ENCODE measurements at regions not wholly inside any gene's neighbourhood (a gene's known extent, or its start where the extent isn't known, plus 50 kb on each side); places are given as distances from the start of the nearest gene placed in this dataset.

- no peaks in the 10 kb centered on the region for H3K36me3 Mint-ChIP-seq (ENCODE audit: unreplicated experiment)
- H3K9me3 Mint-ChIP-seq (ENCODE audit: unreplicated experiment): no peaks in the 10 kb centered on the region
- H3K4me3 Mint-ChIP-seq (ENCODE audit: unreplicated experiment): no peak overlapping the region
- H3K27ac Mint-ChIP-seq (ENCODE audit: unreplicated experiment): no peak overlapping the region
- TF ChIP-seq, protein P1, sequence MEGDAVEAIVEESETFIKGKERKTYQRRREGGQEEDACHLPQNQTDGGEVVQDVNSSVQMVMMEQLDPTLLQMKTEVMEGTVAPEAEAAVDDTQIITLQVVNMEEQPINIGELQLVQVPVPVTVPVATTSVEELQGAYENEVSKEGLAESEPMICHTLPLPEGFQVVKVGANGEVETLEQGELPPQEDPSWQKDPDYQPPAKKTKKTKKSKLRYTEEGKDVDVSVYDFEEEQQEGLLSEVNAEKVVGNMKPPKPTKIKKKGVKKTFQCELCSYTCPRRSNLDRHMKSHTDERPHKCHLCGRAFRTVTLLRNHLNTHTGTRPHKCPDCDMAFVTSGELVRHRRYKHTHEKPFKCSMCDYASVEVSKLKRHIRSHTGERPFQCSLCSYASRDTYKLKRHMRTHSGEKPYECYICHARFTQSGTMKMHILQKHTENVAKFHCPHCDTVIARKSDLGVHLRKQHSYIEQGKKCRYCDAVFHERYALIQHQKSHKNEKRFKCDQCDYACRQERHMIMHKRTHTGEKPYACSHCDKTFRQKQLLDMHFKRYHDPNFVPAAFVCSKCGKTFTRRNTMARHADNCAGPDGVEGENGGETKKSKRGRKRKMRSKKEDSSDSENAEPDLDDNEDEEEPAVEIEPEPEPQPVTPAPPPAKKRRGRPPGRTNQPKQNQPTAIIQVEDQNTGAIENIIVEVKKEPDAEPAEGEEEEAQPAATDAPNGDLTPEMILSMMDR (IDR thresholded peaks at IDR 0.05; ENCODE audit: partially characterized antibody, unreplicated experiment): no peak
- H3K4me1 Mint-ChIP-seq (ENCODE audit: low read depth, unreplicated experiment): peaks cover 2% of the 10 kb centered on the region
- DNase-seq: no peak
- H3K27me3 Mint-ChIP-seq (ENCODE audit: unreplicated experiment): peaks cover 2% of the 10 kb centered on the region
Observed at GRCh38 chr5:56350011-56350596, 117.0 kb upstream of the ANKRD55 start.

- Mint-ChIP-seq H3K9me3 (ENCODE audit: unreplicated experiment) (no peaks in the 10 kb centered on the region), H3K36me3 (ENCODE audit: unreplicated experiment) (no peaks in the 10 kb centered on the region), H3K4me1 (ENCODE audit: low read depth, unreplicated experiment) (peaks cover 2% of the 10 kb centered on the region), H3K4me3 (ENCODE audit: unreplicated experiment) (no peak overlapping the region), H3K27ac (ENCODE audit: unreplicated experiment) (no peak overlapping the region), H3K27me3 (ENCODE audit: unreplicated experiment) (peaks cover 2% of the 10 kb centered on the region)
- TF ChIP-seq, protein P1 (IDR thresholded peaks at IDR 0.05; ENCODE audit: partially characterized antibody, unreplicated experiment): no peak
- no peak for DNase-seq
Observed at GRCh38 chr5:56349461-56349860, 116.3 kb upstream of the ANKRD55 start.

DNA sequence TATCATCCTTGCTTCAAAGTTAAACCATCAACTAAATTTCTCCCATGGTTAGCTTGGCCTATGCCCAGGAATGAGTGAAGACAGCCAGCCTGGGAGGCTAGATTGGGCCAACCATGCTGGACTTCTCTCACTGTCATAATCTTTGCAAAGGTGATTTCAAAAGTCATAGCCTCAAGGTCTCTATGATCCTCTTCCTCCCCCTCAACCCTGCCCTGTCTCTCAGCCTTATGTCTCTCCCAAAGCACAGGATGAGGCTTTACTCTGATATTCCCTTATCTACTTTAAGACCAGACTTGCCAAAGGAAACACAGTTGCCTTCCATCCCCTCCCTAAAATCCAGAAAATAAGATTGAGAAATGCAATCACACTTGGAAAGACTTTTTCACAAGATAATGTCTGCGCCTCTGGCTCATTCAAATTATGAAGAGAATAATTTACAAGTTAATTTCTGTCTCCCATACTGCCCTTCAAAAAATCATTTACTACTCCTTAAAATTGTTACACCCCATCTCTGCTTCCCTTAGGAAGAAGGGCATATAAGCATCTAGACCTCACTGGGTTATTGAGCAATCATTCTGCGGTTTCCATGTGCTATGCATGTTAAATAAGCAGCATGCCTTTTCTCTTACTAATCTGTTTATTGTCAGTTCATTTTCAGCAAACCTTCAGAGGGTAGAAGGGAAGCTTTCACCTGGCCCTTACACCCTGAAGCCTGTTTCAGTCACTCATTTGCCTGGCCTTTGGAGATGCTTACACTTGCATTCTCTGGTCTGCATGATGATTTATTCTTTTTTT, 113.8 kb upstream of the ANKRD55 start:
- H3K4me3 Mint-ChIP-seq (ENCODE audit: unreplicated experiment): no peak overlapping the region
- H3K9me3 Mint-ChIP-seq (ENCODE audit: unreplicated experiment): peaks cover 2% of the 10 kb centered on the region
- H3K27me3 Mint-ChIP-seq (ENCODE audit: unreplicated experiment): peaks cover 5% of the 10 kb centered on the region
- peaks cover 2% of the 10 kb centered on the region for H3K4me1 Mint-ChIP-seq (ENCODE audit: low read depth, unreplicated experiment)
- H3K27ac Mint-ChIP-seq (ENCODE audit: unreplicated experiment): no peak overlapping the region
- DNase-seq: no peak
- TF ChIP-seq, protein P1 (IDR thresholded peaks at IDR 0.05; ENCODE audit: partially characterized antibody, unreplicated experiment): no peak
- no peaks in the 10 kb centered on the region for H3K36me3 Mint-ChIP-seq (ENCODE audit: unreplicated experiment)

- TF ChIP-seq, protein P1 (IDR thresholded peaks at IDR 0.05; ENCODE audit: partially characterized antibody, unreplicated experiment): no peak
Observed at GRCh38 chr5:56346044-56346710, 113.0 kb upstream of the ANKRD55 start.

More at GRCh38 chr5:56346044-56346710, 113.0 kb upstream of the ANKRD55 start:
- no peak for DNase-seq
- no peaks in the 10 kb centered on the region for H3K36me3 Mint-ChIP-seq (ENCODE audit: unreplicated experiment)
- H3K9me3 Mint-ChIP-seq (ENCODE audit: unreplicated experiment): peaks cover 2% of the 10 kb centered on the region
- H3K27ac Mint-ChIP-seq (ENCODE audit: unreplicated experiment): no peak overlapping the region
- peaks cover 5% of the 10 kb centered on the region for H3K27me3 Mint-ChIP-seq (ENCODE audit: unreplicated experiment)
- H3K4me1 Mint-ChIP-seq (ENCODE audit: low read depth, unreplicated experiment): peaks cover 2% of the 10 kb centered on the region
- H3K4me3 Mint-ChIP-seq (ENCODE audit: unreplicated experiment): no peak overlapping the region

Measured in glutamatergic neuron (in vitro differentiated cells).